ENCODE measurements at regions not wholly inside any gene's neighbourhood (a gene's known extent, or its start where the extent isn't known, plus 50 kb on each side); places are given as distances from the start of the nearest gene placed in this dataset.

DNA sequence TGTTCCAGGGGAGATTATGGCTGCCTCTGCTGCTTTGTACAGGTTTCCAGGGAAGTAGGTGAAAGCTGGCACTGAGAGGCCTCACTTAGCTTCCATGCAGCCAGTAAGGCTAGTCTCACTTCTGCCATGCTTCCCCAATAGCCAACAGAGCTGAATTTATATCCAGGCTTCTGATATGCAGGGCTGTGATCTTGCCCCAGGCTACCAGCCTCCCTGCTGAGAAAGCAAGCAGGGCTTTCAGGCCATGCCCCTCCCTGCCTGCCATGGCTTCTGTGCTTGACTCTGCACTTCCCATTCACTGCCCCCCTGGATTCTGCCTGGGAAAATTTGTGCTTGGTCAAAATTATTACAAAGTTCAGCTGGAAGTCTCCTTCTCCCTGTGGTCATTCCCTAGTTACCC is 302.1 kb upstream of the FBXO33 start:
- DNase-seq (ENCODE audit: low spot score): no peak
- in situ Hi-C loops (cut with MboI; ENCODE audit: low sequenced_read_pairs, unreplicated experiment): no loop called here
- TF ChIP-seq, protein P1, sequence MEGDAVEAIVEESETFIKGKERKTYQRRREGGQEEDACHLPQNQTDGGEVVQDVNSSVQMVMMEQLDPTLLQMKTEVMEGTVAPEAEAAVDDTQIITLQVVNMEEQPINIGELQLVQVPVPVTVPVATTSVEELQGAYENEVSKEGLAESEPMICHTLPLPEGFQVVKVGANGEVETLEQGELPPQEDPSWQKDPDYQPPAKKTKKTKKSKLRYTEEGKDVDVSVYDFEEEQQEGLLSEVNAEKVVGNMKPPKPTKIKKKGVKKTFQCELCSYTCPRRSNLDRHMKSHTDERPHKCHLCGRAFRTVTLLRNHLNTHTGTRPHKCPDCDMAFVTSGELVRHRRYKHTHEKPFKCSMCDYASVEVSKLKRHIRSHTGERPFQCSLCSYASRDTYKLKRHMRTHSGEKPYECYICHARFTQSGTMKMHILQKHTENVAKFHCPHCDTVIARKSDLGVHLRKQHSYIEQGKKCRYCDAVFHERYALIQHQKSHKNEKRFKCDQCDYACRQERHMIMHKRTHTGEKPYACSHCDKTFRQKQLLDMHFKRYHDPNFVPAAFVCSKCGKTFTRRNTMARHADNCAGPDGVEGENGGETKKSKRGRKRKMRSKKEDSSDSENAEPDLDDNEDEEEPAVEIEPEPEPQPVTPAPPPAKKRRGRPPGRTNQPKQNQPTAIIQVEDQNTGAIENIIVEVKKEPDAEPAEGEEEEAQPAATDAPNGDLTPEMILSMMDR (IDR thresholded peaks at IDR 0.05; ENCODE audit: borderline replicate concordance, control extremely low read depth, extremely low read depth, insufficient read depth, missing control alignments): no peak

DNA sequence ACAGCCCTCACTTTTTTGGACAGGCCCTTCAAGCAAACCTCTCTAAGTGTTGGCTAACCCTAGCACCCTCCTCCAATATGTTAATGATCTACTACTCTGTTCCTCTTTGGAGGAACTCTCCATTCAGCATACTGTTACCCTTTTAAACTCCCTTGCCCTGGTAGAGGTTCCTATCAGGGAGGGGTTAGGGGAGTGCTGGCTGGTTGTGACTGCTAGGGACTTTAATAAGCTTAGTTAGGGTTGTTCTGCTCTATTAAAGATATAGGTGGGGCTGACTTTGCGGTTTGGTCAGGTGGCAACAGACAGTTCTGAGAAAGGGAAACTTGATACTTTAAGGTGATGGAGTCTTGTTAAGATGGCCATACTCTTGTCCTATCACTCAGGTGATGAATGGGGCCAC is 301.5 kb upstream of the FBXO33 start:
- in situ Hi-C loops (cut with MboI; ENCODE audit: low sequenced_read_pairs, unreplicated experiment): no loop called here
- DNase-seq (ENCODE audit: low spot score): no peak
- TF ChIP-seq, protein P1 (IDR thresholded peaks at IDR 0.05; ENCODE audit: borderline replicate concordance, control extremely low read depth, extremely low read depth, insufficient read depth, missing control alignments): no peak

DNA sequence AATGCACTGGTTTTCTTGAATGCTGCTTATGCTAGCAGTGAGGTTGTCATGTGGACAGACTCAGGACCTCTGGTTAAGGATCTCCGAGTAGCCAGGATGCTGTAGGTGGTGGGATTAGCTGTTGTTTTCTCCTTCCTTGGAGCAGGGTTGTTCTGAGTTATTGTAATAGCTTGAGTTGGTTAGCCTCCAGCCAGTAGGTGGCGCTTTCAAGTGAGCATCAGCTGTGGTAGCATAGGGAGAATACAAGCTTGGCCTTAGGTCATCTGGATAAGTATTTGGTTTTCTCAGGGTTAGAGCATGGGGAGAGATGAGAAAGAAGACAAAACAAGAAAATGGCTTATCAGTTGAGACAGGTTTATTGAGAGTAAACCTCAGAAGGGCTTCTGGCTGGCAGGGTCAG is 299.7 kb upstream of the FBXO33 start:
- DNase-seq (ENCODE audit: low spot score): no peak
- in situ Hi-C loops (cut with MboI; ENCODE audit: low sequenced_read_pairs, unreplicated experiment): no loop called here
- TF ChIP-seq, protein P1 (IDR thresholded peaks at IDR 0.05; ENCODE audit: borderline replicate concordance, control extremely low read depth, extremely low read depth, insufficient read depth, missing control alignments): no peak

DNA sequence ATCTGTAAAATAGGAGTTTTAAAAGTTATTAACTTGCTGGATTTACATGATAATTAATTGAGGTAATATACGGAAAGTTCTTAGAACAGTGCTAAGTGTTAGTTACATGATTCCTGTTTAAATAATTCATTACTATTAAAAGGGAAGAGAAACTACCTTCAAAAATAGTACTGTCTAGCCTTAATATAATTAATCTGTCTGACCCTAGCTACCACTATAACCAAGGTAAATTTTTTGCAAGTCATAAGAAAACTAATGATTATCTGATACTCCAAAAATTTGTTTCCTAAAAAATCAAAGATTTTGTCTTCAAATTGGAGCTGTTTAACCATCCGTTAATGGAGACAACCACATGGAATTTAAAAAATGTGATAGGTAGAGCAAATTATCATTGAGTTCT is 294.3 kb upstream of the FBXO33 start:
- TF ChIP-seq, protein P1 (IDR thresholded peaks at IDR 0.05; ENCODE audit: borderline replicate concordance, control extremely low read depth, extremely low read depth, insufficient read depth, missing control alignments): no peak
- in situ Hi-C loops (cut with MboI; ENCODE audit: low sequenced_read_pairs, unreplicated experiment): no loop called here
- no peak for DNase-seq (ENCODE audit: low spot score)

DNA sequence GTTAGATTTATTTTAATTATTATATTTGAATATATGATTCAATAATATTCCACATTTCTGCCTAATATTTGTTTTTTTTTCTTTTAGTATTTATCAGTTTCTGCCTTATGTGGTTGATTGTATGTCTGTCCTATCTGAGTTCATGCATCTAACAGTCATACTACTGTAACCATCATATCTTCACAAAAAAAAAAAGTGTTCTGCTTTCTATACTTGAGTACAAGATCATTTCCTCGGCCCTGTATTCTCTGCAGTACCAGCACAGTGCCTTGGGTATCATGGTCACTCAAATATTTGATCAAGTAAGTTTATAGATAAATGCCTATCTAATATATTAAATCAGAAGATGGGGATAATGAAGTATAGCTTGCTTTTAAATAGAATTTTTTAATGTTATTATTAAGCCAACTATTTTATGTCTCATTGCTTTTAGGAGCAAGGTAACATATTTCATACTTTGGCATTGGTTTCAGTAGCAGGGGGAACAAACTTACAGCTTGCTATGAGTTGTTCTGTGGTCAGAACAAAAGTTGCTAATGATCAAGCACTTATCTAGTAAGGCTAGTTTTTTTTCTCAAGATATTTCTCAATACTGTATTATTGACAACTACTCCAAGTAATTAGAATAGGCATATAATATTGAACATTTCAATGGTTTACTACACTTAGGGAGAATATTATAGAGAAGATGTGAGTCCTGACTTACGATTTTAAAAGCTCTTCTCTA is 290.5 kb upstream of the FBXO33 start:
- no peak for DNase-seq (ENCODE audit: low spot score)
- in situ Hi-C loops (cut with MboI; ENCODE audit: low sequenced_read_pairs, unreplicated experiment): no loop called here
- TF ChIP-seq, protein P1 (IDR thresholded peaks at IDR 0.05; ENCODE audit: borderline replicate concordance, control extremely low read depth, extremely low read depth, insufficient read depth, missing control alignments): no peak

DNA sequence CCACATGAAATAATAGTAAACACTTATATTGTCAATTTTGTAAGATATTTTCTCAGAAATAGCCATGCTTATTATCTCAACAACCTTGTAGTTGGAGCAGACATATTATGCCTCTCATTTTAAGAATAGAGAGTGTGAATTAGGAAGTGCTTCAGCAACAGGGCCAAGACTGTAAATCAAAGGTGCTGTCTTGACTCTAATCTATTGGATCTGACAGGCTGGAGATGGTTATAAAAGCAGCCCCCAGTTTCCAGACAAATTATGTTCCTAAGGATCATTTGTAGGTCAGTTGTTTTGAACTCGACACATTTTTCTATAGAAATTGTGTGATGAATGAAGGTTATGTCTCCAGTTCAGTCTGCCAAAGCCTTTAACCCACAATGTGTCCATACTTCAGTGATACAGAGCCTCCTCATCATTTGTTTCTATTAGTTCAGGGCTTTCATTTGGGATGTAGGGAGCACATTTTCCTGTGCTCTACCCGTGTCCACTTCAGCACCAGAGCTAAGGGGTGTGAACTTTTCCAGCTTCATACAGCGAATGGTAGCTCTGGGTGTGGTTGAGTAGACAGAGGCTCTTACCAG is 284.8 kb upstream of the FBXO33 start:
- TF ChIP-seq, protein P1 (IDR thresholded peaks at IDR 0.05; ENCODE audit: borderline replicate concordance, control extremely low read depth, extremely low read depth, insufficient read depth, missing control alignments): no peak
- DNase-seq (ENCODE audit: low spot score): no peak
- in situ Hi-C loops (cut with MboI; ENCODE audit: low sequenced_read_pairs, unreplicated experiment): no loop called here

Data from GM13976 (cell line).